ENCODE measurements at regions not wholly inside any gene's neighbourhood (a gene's known extent, or its start where the extent isn't known, plus 50 kb on each side); places are given as distances from the start of the nearest gene placed in this dataset.

DNA sequence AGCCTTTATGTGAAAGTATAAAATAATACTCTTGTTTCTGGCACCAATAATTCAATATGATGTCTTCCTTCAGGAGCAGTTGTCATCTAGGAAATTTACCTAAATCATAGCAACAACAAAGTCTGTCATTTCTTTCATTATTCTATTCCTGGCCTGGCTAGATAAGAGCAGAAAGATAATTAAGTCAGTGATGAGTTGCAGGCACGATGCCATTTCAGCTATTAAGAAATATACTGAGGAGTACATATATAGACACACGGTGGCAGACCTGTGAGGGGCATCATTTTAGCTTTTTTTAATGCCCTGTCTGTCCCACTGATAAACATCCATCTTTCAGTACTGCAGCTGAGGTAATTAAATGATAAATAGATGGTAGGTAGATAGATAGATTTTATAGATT lies 756.1 kb upstream of the EPHA7 start:
- TF ChIP-seq, protein P1, sequence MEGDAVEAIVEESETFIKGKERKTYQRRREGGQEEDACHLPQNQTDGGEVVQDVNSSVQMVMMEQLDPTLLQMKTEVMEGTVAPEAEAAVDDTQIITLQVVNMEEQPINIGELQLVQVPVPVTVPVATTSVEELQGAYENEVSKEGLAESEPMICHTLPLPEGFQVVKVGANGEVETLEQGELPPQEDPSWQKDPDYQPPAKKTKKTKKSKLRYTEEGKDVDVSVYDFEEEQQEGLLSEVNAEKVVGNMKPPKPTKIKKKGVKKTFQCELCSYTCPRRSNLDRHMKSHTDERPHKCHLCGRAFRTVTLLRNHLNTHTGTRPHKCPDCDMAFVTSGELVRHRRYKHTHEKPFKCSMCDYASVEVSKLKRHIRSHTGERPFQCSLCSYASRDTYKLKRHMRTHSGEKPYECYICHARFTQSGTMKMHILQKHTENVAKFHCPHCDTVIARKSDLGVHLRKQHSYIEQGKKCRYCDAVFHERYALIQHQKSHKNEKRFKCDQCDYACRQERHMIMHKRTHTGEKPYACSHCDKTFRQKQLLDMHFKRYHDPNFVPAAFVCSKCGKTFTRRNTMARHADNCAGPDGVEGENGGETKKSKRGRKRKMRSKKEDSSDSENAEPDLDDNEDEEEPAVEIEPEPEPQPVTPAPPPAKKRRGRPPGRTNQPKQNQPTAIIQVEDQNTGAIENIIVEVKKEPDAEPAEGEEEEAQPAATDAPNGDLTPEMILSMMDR (IDR thresholded peaks at IDR 0.05), result no peak
- no peak for TF ChIP-seq EP300 (IDR thresholded peaks at IDR 0.05)
- TF ChIP-seq POLR2AphosphoS5 (IDR thresholded peaks at IDR 0.05), result no peak
